IPS DF 19.7 (cell line): ENCODE measurements at regions not wholly inside any gene's neighbourhood (a gene's known extent, or its start where the extent isn't known, plus 50 kb on each side); places are given as distances from the start of the nearest gene placed in this dataset.
"Not testable (repeated sequence)": the region's sequence is repeated elsewhere in the genome, so short reads cannot be mapped to it uniquely, and the experiment has no call there.

Experiments
- DNase-seq: peaks from one replicate; pipeline ENCODE4 v3.0.0-alpha.2; 2013; ENCODE audit warnings: low read depth, low spot score

DNA sequence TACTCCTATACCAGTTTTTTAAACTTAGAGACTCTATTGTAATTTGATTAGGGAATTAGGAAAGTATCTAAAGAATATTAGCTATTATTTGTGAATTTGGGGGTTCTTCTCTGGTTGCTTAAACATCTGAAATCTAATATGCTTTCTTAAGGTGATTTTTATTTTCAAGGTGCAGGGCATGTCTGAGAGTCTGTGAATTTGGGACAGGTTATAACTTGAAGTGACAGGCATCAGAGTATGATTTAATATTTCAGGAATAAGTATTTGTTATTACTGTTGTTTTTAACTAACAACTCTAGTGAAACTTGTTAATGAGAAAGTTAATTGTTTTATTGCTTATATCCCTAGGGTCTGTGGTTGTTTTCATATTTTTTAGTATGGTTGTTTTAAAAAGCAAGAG lies 321.6 kb upstream of the EPHA3 start:
- no peak for DNase-seq

GRCh38 chr3:88795503-88795902 lies 311.9 kb upstream of the EPHA3 start:
- no peak for DNase-seq

DNA sequence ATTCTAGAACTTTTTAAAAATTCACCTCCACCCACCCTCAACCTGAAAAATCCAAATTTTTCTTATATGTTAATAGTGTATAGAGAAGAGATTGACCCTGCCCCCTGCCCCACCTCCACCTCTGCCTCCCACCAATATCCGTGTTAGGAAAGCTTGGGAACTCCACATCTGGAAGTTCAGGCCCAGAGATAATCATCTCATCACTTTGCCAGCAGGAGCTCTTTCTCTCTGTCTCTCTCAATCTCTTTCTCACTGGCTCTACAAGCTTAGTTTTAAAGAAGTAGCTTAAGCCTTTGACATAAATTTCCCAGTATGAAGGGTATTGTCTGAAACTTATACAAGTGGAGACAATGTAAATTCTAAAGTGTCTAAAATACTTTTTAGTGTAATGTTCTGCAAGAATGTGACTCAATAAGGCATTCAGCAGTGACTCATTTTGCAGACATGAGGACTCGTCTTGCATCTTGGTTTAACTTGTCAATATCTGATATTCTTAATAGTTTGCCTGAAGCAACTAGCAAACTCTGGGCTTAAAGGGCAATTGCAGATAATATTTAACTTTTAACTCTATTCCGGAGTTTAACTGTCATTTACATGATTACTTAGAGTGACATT lies 299.8 kb upstream of the EPHA3 start:
- no peak for DNase-seq

GRCh38 chr3:88809993-88810392 lies 297.4 kb upstream of the EPHA3 start:
- DNase-seq, result no peak

GRCh38 chr3:88810455-88810854 lies 297.0 kb upstream of the EPHA3 start:
- no peak for DNase-seq

DNA sequence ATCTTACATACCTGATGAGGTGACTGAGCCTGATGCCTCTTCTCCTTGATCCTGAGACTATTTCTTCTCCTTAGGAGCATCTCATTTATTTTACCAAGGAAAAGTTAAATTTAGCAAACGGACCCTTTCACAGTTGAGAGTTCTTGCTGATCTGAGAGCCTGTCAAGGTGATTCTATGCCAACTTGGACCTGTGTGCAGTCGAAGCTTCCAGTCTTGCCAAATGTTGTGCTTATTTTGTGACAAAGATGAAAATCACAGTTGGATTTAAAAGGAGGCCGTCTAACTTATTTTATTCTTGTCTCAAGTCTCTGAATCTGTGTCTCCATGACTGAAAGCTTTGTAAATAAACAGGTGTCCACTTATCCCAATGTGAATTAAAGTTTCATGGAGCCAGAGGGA lies 296.3 kb upstream of the EPHA3 start:
- DNase-seq, result no peak

DNA sequence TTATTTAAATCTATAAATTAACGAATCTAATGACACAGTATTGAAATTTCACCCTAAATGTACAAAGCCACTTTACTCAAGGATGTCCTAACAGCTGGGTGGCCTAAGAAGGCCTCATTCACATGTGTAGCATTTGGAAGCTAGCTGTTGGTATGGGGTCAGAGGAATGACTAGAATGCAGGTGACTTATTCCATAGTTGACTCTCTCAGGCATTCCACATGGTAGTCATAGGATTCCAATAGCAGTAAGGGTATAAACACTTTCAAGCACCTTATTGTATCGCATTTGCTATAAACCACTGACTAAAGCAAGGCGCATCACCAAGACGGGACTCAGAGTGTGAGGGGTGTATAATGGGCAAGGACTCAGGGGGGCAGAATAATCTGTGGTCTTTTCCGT lies 294.8 kb upstream of the EPHA3 start:
- DNase-seq, result no peak

GRCh38 chr3:88816445-88816844 lies 291.0 kb upstream of the EPHA3 start:
- DNase-seq, result no peak

DNA sequence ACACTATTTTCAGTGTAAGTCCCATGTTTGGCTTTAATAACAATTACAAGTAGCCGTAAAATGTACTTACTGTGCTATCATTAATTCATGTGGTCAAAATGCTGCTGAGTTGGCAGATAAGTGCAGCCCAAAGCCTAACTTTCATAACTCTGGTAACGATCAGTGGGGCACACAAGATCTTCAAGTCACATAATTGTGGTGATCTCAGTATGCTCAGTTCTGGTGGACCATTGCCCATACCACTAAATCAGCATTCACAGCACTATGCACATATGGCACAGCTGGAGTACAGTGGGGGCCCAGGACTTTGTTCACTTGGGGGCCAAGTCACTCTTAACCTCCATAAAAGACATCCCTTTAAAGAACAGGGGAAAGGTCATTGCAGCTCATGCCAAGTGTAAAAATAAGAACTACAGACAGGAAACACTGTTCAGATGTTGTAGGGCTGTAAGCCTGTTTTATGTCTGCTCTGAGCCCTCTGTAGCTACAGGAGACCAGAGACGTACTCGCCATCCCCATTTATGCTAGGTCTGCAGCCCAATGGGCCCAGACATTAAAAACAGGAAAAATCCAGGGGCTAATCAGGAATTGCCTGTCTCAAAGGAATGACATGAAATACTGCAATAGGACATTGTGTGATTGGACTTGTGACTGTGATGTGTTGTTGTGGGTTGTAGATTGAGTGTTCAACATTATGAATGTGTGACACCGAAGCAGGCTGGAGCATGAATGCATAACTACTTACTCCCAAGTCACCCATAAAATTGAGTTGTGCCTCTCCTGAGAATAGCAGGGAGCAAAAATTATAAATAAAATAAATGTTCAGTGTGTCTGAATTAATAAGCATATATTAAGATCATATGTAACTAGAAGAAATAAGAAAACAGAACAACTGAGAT lies 282.5 kb upstream of the EPHA3 start:
- DNase-seq, result no peak

DNA sequence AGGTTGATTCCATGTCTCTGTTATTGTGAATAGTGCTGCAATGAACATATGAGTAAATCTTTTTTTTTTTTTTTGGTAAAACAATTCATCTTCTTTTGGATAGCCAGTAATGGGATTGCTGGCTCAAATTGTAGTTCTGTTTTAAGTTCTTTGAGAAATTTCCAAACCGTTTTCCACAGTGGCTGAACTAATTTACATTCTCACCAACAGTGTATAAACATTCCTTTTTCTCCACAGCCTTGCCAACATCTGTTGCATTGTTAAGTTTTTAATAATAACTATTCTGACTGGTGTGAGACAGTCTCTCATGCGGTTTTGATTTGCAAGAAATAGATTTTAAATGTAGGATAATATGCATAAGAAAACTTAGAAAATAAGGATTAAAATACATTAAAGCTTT lies 279.0 kb upstream of the EPHA3 start:
- no peak for DNase-seq

- no peak for DNase-seq
These were observed 254.8 kb upstream of the EPHA3 start for GRCh38 chr3:88852606-88853005.

DNA sequence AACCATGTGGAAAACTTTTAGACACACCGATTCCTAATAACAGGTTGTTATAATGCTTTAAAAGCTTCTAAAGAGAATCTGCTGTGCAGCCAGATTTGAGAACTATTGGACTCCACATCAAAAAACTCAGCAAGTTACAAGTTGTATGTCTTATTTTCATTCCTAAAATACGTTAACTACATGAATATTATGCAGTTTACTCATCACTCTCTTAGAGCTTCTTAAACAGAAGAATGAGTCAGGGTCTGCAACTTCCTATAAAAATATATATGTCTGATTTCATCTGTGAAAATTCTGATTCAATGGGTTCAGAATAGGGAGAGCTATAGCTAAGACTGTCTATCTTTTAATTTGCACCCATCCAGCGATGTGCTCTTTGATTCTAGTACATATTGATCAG lies 244.2 kb upstream of the EPHA3 start:
- DNase-seq, result no peak

DNA sequence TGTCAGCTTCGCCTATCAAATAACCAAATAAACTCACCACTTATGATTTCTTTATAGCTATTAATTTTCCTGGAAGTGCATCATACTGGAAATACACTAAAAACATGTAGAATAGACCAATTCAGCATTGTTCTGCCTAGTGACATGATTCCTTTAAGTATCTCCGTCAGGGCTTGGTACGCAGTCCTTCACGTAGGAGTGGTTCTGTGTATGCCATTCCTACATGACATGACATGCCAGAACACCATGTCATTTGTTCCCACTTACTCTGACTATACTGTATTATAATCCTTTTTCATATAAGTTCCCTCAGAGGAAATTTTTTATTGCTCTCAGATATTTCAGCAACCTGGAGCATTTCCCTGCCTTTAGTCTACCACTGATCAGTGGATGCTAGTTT lies 230.7 kb upstream of the EPHA3 start:
- no peak for DNase-seq

- no peak for DNase-seq
These were observed 227.5 kb upstream of the EPHA3 start for GRCh38 chr3:88879905-88880304.

DNA sequence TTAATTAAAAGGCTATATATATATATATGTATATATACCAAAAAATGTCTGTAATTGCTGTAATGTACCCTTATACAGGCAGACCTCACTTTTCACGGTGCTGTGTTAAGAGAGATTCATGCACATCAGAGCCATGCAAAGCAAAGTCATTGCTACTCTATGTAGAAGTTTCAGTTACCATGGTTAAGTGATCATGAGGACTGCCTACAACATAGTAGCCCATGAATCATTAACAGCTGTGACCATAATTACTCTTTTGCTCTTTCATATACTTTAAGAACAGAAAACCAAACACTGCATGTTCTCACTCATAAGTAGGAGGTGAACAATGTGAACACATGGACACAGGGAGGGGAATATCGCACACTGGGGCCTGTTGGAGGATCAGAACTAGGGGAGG lies 225.3 kb upstream of the EPHA3 start:
- DNase-seq, result no peak

- not testable (repeated sequence) for DNase-seq
These were observed 220.8 kb upstream of the EPHA3 start for GRCh38 chr3:88886624-88887023.

DNA sequence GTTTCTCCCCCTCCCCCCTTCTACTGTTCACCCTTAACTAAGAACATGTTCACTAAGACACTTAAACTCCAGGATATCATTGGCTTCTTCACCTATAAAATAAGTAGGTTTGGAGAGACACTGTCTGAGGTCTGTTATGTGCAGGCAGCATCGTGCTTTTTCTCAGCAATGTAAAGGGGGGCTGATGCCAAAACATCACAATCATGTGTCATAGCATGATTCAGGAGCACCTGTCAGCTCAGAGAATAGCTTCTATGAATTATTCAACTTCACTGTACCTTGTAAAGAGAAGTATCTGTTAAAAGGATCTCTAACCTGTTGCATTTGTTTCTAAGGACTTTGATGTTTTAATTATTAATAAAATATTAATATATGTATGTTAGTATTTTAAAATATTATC lies 211.4 kb upstream of the EPHA3 start:
- no peak for DNase-seq

GRCh38 chr3:88912294-88912877 lies 195.0 kb upstream of the EPHA3 start:
- peak; percentile 81 for DNase-seq

DNA sequence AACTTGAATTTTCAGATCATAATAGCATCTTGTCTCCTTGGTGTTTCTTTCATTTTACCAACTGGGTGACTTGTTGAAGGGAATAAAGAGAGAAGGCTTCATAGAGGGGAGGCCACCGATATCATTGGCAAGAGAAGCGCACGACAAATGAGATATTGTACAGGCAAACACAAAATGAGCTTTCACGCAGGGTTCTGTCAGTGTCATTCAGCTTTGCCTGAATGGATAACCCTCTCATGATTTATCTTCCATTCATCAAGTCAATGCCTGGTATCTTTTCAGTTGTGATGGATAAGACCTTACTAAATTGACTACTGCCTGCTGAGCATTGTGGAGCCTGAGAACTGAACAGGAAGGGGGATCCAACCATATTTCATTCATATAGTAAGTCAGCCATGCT lies 188.6 kb upstream of the EPHA3 start:
- DNase-seq, result no peak

- no peak for DNase-seq
These were observed 185.4 kb upstream of the EPHA3 start for GRCh38 chr3:88921986-88922385.

DNA sequence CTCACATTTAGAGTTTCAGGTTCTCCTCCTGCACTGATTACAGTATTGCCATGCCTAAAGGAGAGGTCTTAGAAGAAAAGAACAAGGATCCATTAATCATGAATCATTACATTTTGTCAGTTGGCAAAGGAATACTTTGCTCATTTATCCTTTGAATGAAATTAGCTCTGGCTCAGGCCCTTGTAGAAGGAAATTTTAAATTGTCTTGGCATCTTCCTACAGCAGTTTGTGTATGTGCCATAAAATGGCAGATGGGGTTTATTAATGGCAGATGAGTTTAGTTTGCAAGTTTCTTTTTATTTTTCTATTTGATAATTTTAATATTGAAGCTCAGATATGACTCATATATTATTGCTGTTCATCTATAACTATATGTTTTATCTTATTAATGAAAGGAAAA lies 181.2 kb upstream of the EPHA3 start:
- DNase-seq, result no peak

GRCh38 chr3:88930611-88931010 lies 176.8 kb upstream of the EPHA3 start:
- DNase-seq, result no peak

DNA sequence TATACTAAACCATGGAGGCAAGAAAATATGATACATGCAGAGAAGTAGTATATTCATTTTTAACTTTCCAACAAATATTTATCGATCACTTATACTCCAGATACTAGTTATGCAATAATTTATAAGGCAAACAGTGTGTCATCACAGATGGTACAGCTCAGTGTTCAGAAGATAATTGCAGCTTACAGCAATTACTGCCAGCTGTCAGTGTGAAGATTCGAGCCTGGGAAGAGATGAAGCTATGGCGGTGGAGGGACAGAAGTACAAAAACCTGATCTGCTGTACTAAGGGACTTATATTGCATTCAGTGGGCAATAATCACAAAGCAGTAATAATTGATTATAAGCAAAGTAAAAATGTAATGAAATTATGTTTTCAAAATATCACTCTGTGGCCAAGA lies 170.6 kb upstream of the EPHA3 start:
- no peak for DNase-seq
